GM19239 (cell line): ENCODE measurements at regions not wholly inside any gene's neighbourhood (a gene's known extent, or its start where the extent isn't known, plus 50 kb on each side); places are given as distances from the start of the nearest gene placed in this dataset.

Experiments used
- DNase-seq: peaks from one replicate; pipeline ENCODE4 v3.0.0; 2011; ENCODE audit warnings: low spot score; ENCODE audit not compliant: insufficient read length
- FAIRE-seq: peaks from 2 replicates; lab custom pipeline; 2011; peaks lifted over from hg19 to GRCh38; lab: Jason Lieb, UNC

- FAIRE-seq (no peak), DNase-seq (no peak)
Measured at GRCh38 chr11:32313477-32313876, 121.9 kb downstream of the WT1 start.

- no peak for FAIRE-seq
Measured at GRCh38 chr11:32315121-32315520, 120.2 kb downstream of the WT1 start.

GRCh38 chr11:32316232-32316631 lies 119.1 kb downstream of the WT1 start:
- DNase-seq (no peak), FAIRE-seq (no peak)

More at GRCh38 chr11:32315121-32315520, 120.2 kb downstream of the WT1 start:
- no peak for DNase-seq

- DNase-seq (no peak), FAIRE-seq (no peak)
Measured at GRCh38 chr11:32316858-32317642, 118.3 kb downstream of the WT1 start.

GRCh38 chr11:32317643-32318042 lies 117.7 kb downstream of the WT1 start:
- no peak for FAIRE-seq

GRCh38 chr11:32318071-32319055 lies 117.0 kb downstream of the WT1 start:
- DNase-seq (no peak), FAIRE-seq (no peak)

More at GRCh38 chr11:32317643-32318042, 117.7 kb downstream of the WT1 start:
- no peak for DNase-seq

GRCh38 chr11:32323814-32324130 lies 111.6 kb downstream of the WT1 start:
- FAIRE-seq (no peak), DNase-seq (no peak)

- no peak for FAIRE-seq
- DNase-seq: no peak
Measured at GRCh38 chr11:32325187-32325586, 110.2 kb downstream of the WT1 start.

GRCh38 chr11:32325725-32326124 lies 109.6 kb downstream of the WT1 start:
- DNase-seq (no peak), FAIRE-seq (no peak)

GRCh38 chr11:32326522-32326921 lies 108.8 kb downstream of the WT1 start:
- DNase-seq (no peak), FAIRE-seq (no peak)

- no peak for DNase-seq
- no peak for FAIRE-seq
Measured at GRCh38 chr11:32328392-32328791, 106.9 kb downstream of the WT1 start.

- FAIRE-seq (no peak), DNase-seq (no peak)
Measured at GRCh38 chr11:32331098-32331497, 104.2 kb downstream of the WT1 start.

GRCh38 chr11:32331792-32332191 lies 103.5 kb downstream of the WT1 start:
- no peak for DNase-seq
- FAIRE-seq: no peak

- no peak for FAIRE-seq
- DNase-seq: no peak
Measured at GRCh38 chr11:32332990-32333319, 102.4 kb downstream of the WT1 start.

GRCh38 chr11:32333320-32333991 lies 101.9 kb downstream of the WT1 start:
- FAIRE-seq (peak; percentile 23), DNase-seq (peak; percentile 20)

- FAIRE-seq (no peak), DNase-seq (no peak)
Measured at GRCh38 chr11:32334822-32335221, 100.5 kb downstream of the WT1 start.
